H1 (cell line): ENCODE measurements at regions not wholly inside any gene's neighbourhood (a gene's known extent, or its start where the extent isn't known, plus 50 kb on each side); places are given as distances from the start of the nearest gene placed in this dataset.

Source experiments
- CTCF ChIA-PET: fragments of 300-600 bp; sonication (Branson Sonifier 250); formaldehyde crosslinking; loops from one replicate; lab custom pipeline; 2021; ENCODE audit not compliant: partially characterized antibody; lab: Charles Lee
- POLR2A ChIA-PET: fragments of 300-600 bp; sonication (Branson Sonifier 250); formaldehyde crosslinking; loops from one replicate; lab custom pipeline; 2021; ENCODE audit warnings: inconsistent platforms; ENCODE audit not compliant: partially characterized antibody; lab: Charles Lee
- DNase-seq, 2 experiments: peaks; one replicate each; pipeline versions ENCODE4 v3.0.0 to v3.0.0-alpha.2; 2010 to 2022; ENCODE audit warnings: low spot score in 2 of 2, low read depth in 1 of 2, mixed read lengths in 1 of 2
- FAIRE-seq: peaks from 2 replicates; lab custom pipeline; 2011; peaks lifted over from hg19 to GRCh38; lab: Jason Lieb, UNC
- H2AFZ ChIP-seq: 2 replicates; pipeline ENCODE4 v1.8.1; 2012; ENCODE audit warnings: low read length, inconsistent platforms
- H2AK5ac ChIP-seq: 2 replicates; pipeline ENCODE4 v1.6.1; 2013; ENCODE audit warnings: low read depth, low read length
- H2BK120ac ChIP-seq: replicated peaks from 2 replicates; pipeline ENCODE3; 2013; ENCODE audit warnings: low read depth, low read length, inconsistent platforms
- H2BK12ac ChIP-seq: 2 replicates; pipeline ENCODE4 v1.6.1; 2013; ENCODE audit warnings: low read depth, low read length
- H2BK15ac ChIP-seq: 2 replicates; pipeline ENCODE4 v1.6.1; 2013; ENCODE audit warnings: low read length
- H2BK20ac ChIP-seq: 2 replicates; pipeline ENCODE4 v1.6.1; 2013; ENCODE audit warnings: low read length
- H2BK5ac ChIP-seq: 2 replicates; pipeline ENCODE4 v1.6.1; 2013; ENCODE audit warnings: low read depth, low read length
- H3K14ac ChIP-seq: 2 replicates; pipeline ENCODE4 v1.6.1; 2013; ENCODE audit warnings: inconsistent platforms; ENCODE audit not compliant: insufficient read length
- H3K18ac ChIP-seq: 2 replicates; pipeline ENCODE4 v1.6.1; 2013; ENCODE audit warnings: low read length; ENCODE audit errors: extremely low read depth
- H3K23ac ChIP-seq: 2 replicates; pipeline ENCODE4 v1.6.1; 2013; ENCODE audit warnings: inconsistent platforms; ENCODE audit not compliant: insufficient read length
- H3K23me2 ChIP-seq: 2 replicates; pipeline ENCODE4 v1.6.1; 2013; ENCODE audit warnings: low read depth, low read length
- H3K27ac ChIP-seq: 2 replicates; pipeline ENCODE4 v1.6.1; 2011; ENCODE audit warnings: low read depth, low read length, inconsistent platforms
- H3K27me3 ChIP-seq, 4 experiments: replicated peaks in 1 of 4; 1 replicate in 1 of 4; 2 replicates in 3 of 4; pipeline versions ENCODE4 v1.6.1 to v1.8.1; 2011 to 2013; ENCODE audit warnings: low read length in 3 of 4, mild to moderate bottlenecking in 3 of 4, inconsistent platforms in 2 of 4, mixed read lengths in 2 of 4, moderate library complexity in 1 of 4; ENCODE audit not compliant: control insufficient read depth in 3 of 4, insufficient read depth in 3 of 4; ENCODE audit errors: extremely low read depth in 1 of 4
- H3K36me3 ChIP-seq, 4 experiments: 2 replicates each; pipeline versions ENCODE4 v1.6.1 to v1.8.1; 2011 to 2013; ENCODE audit warnings: mild to moderate bottlenecking in 4 of 4, low read length in 3 of 4, moderate library complexity in 2 of 4, control low read depth in 1 of 4, inconsistent platforms in 1 of 4; ENCODE audit not compliant: insufficient read depth in 4 of 4, control insufficient read depth in 2 of 4
- H3K4ac ChIP-seq: replicated peaks from 2 replicates; pipeline ENCODE3; 2013; ENCODE audit warnings: low read length, low read depth, mixed read lengths, inconsistent platforms; ENCODE audit not compliant: insufficient read length
- H3K4me1 ChIP-seq, 4 experiments: replicated peaks in 1 of 4; 1 replicate in 1 of 4; 2 replicates in 3 of 4; pipeline versions ENCODE4 v1.6.1 to v1.8.1; 2011 to 2013; ENCODE audit warnings: low read length in 3 of 4, inconsistent platforms in 2 of 4, mixed read lengths in 1 of 4; ENCODE audit not compliant: insufficient read depth in 4 of 4, control insufficient read depth in 3 of 4
- H3K4me2 ChIP-seq, 2 experiments: 2 replicates each; pipeline versions ENCODE4 v1.6.1 to v1.8.1; 2011 to 2013; ENCODE audit warnings: low read depth in 2 of 2, low read length in 2 of 2, control low read depth in 1 of 2, inconsistent platforms in 1 of 2, mild to moderate bottlenecking in 1 of 2; ENCODE audit not compliant: insufficient read depth in 1 of 2
- H3K4me3 ChIP-seq, 4 experiments: fragments of 200-600, 300-600 bp in 1 of 4; sonication (generic), shearing (Covaris generic), sonication (Bioruptor Twin) in 1 of 4; 2 replicates each; pipeline versions ENCODE4 v1.5.1 to v1.8.1; 2011 to 2016; ENCODE audit warnings: low read length in 4 of 4, low read depth in 3 of 4, control low read depth in 2 of 4, inconsistent platforms in 2 of 4, mild to moderate bottlenecking in 2 of 4, mixed read lengths in 1 of 4, moderate library complexity in 1 of 4; ENCODE audit not compliant: insufficient read depth in 2 of 4; ENCODE audit errors: extremely low read depth in 1 of 4
- H3K56ac ChIP-seq: replicated peaks from 2 replicates; pipeline ENCODE3; 2013; ENCODE audit warnings: low read depth, mild to moderate bottlenecking, mixed read lengths, low read length, inconsistent platforms; ENCODE audit not compliant: insufficient read length
- H3K79me1 ChIP-seq: 2 replicates; pipeline ENCODE4 v1.6.1; 2013; ENCODE audit warnings: low read depth, low read length, control low read depth
- H3K79me2 ChIP-seq, 2 experiments: 2 replicates each; pipeline versions ENCODE4 v1.6.1 to v1.8.1; 2012 to 2013; ENCODE audit warnings: low read length in 2 of 2, mild to moderate bottlenecking in 2 of 2, inconsistent platforms in 1 of 2; ENCODE audit not compliant: insufficient read depth in 2 of 2, control insufficient read depth in 1 of 2
- H3K9ac ChIP-seq, 4 experiments: replicated peaks in 1 of 4; 1 replicate in 1 of 4; 2 replicates in 3 of 4; pipeline versions ENCODE4 v1.6.1 to v1.8.1; 2011 to 2013; ENCODE audit warnings: low read depth in 3 of 4, low read length in 3 of 4, control low read depth in 2 of 4, mild to moderate bottlenecking in 2 of 4, moderate library complexity in 2 of 4, inconsistent platforms in 1 of 4; ENCODE audit errors: extremely low read depth in 1 of 4
- H3K9me3 ChIP-seq, 2 experiments: 2 replicates each; pipeline versions ENCODE4 v1.6.1 to v1.8.1; 2012 to 2013; ENCODE audit warnings: mild to moderate bottlenecking in 2 of 2, moderate library complexity in 2 of 2, control low read depth in 1 of 2, inconsistent platforms in 1 of 2, low read depth in 1 of 2, low read length in 1 of 2, mixed read lengths in 1 of 2; ENCODE audit not compliant: insufficient read depth in 2 of 2
- H4K20me1 ChIP-seq, 2 experiments: replicated peaks in 1 of 2; 2 replicates each; pipeline versions ENCODE3 to v1.8.1; 2011 to 2013; ENCODE audit warnings: inconsistent platforms in 2 of 2, low read length in 2 of 2, mild to moderate bottlenecking in 1 of 2; ENCODE audit not compliant: insufficient read depth in 2 of 2, control insufficient read depth in 1 of 2
- H4K5ac ChIP-seq: 2 replicates; pipeline ENCODE4 v1.6.1; 2013; ENCODE audit warnings: low read length, low read depth, mixed read lengths, inconsistent platforms; ENCODE audit not compliant: insufficient read length
- H4K8ac ChIP-seq: 2 replicates; pipeline ENCODE4 v1.8.0; 2013; ENCODE audit warnings: mild to moderate bottlenecking, moderate library complexity, low read length, inconsistent platforms; ENCODE audit not compliant: insufficient read depth; ENCODE audit errors: extremely low read depth
- H4K91ac ChIP-seq: replicated peaks from 2 replicates; pipeline ENCODE3; 2013; ENCODE audit warnings: low read length, mixed read lengths, inconsistent platforms; ENCODE audit not compliant: insufficient read length
- CTBP2 ChIP-seq: IDR thresholded peaks from 2 replicates; pipeline ENCODE4 v1.7.0; 2011; ENCODE audit warnings: borderline replicate concordance, mild to moderate bottlenecking, moderate library complexity, mixed read lengths, low read length; ENCODE audit not compliant: insufficient read depth, insufficient read length
- EGR1 ChIP-seq: IDR thresholded peaks from 2 replicates; pipeline ENCODE4 v1.6.1; 2011; ENCODE audit warnings: low read depth, low read length, borderline replicate concordance
- EZH2 ChIP-seq: fragments of 200-600 bp; sonication (generic); IDR thresholded peaks from 2 replicates; pipeline ENCODE4 v1.7.1; 2012; ENCODE audit warnings: low read depth, mild to moderate bottlenecking, moderate library complexity, low read length, inconsistent platforms; ENCODE audit not compliant: severe bottlenecking
- NANOG ChIP-seq: IDR thresholded peaks from 2 replicates; pipeline ENCODE4 v1.6.1; 2011; ENCODE audit warnings: low read length, low read depth, mild to moderate bottlenecking, inconsistent platforms; ENCODE audit not compliant: insufficient read depth, poor library complexity, severe bottlenecking
- NRF1 ChIP-seq: IDR thresholded peaks from 2 replicates; pipeline ENCODE4 v1.6.1; 2011; ENCODE audit warnings: mild to moderate bottlenecking, low read depth, low read length, improper control_type of control experiment
- SP2 ChIP-seq: IDR thresholded peaks from 2 replicates; pipeline ENCODE4 v1.6.1; 2012; ENCODE audit warnings: mild to moderate bottlenecking, low read length, inconsistent platforms
- SRF ChIP-seq: IDR thresholded peaks from 2 replicates; pipeline ENCODE4 v1.6.1; 2011; ENCODE audit warnings: mild to moderate bottlenecking, low read depth, low read length, moderate library complexity
- WGBS, 2 experiments: shearing (Covaris generic) in 1 of 2; methylation state at CpG; one replicate each; pipeline versions ENCODE4 v1.1.6 to v1.1.7; 2013 to 2015; ENCODE audit warnings: low lambda C conversion rate in 2 of 2, mixed read lengths in 2 of 2, inconsistent platforms in 1 of 2, low coverage in 1 of 2, missing lambda C conversion rate in 1 of 2; ENCODE audit not compliant: insufficient replicate concordance in 2 of 2, insufficient coverage in 1 of 2, insufficient read length in 1 of 2; ENCODE audit errors: extremely low coverage in 1 of 2, missing lambda C conversion rate in 1 of 2; 5-methylcytosine and 5-hydroxymethylcytosine counted together

DNA sequence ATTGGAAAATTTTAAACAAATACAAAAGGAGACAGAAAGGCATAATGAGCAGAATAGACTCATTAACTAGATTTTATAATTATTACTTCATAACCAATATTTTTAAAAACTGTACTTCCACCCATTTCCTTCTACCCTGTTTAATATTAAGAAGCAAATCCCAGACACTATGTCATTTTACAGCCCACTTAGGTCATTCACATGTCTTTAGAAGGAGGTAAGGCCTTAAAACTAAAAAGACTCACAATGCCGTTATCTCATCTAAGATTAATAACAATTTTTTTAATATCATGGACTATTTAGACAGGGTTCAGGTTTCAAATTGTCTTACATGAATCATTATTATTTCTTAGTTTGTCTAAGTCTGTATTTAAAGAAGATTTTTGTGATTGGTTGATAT, 217.2 kb downstream of the NFKBIZ start (continued):
- no peak for TF ChIP-seq NRF1

DNA sequence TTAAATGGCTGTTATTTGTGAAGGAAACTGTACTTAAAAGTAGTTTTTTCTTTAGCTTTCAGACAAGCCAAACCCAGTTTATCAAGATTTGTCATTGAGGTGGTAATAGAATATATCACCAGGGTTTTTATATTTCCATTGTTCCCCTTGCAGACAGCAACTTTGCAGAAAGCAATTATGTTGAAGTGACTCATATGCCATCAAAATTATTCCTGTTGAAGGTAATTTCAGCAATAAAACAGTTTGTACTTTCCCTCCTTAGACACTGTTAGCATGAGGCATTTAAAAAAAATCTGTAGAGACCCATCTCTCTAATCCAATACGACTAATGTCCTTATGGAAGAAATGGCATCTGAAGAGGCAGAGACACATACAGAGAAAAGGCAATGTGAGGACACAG, 219.0 kb downstream of the NFKBIZ start:
- H2BK15ac ChIP-seq, result no peak overlapping the region
- no peak overlapping the region for H2BK120ac ChIP-seq
- no peak overlapping the region for H3K4me2 ChIP-seq
- no peak overlapping the region for H3K18ac ChIP-seq
- no peaks in the 10 kb centered on the region for H3K79me1 ChIP-seq
- H3K4me1 ChIP-seq, result no peaks in the 10 kb centered on the region
- FAIRE-seq (no peak), DNase-seq (no peak)
- no peaks in the 10 kb centered on the region for H3K23me2 ChIP-seq
- no peak overlapping the region for H3K9ac ChIP-seq
- H3K14ac ChIP-seq, result no peak overlapping the region
- no peaks in the 10 kb centered on the region for H3K79me2 ChIP-seq
- H2AFZ ChIP-seq, result no peak overlapping the region
- H3K56ac ChIP-seq, result no peak overlapping the region
- TF ChIP-seq NANOG, result no peak
- TF ChIP-seq SP2, result no peak
- no peak for TF ChIP-seq EGR1
- TF ChIP-seq EZH2, result no peak
- no peak for TF ChIP-seq SRF
- no peak for TF ChIP-seq CTBP2
- no peaks in the 10 kb centered on the region; a peak in 1 of 4 replicates for H3K9me3 ChIP-seq
- no peak overlapping the region for H4K8ac ChIP-seq
- H2BK5ac ChIP-seq, result no peak overlapping the region
- H3K23ac ChIP-seq, result no peak overlapping the region
- no peaks in the 10 kb centered on the region for H3K27me3 ChIP-seq
- H2AK5ac ChIP-seq, result no peak overlapping the region
- no peaks in the 10 kb centered on the region for H4K20me1 ChIP-seq
- ChIA-PET CTCF (no interaction called here), POLR2A (no interaction called here)
- no peak overlapping the region for H3K27ac ChIP-seq
- H2BK20ac ChIP-seq, result no peak overlapping the region
- no peak overlapping the region for H4K5ac ChIP-seq
- no peak overlapping the region for H2BK12ac ChIP-seq
- H4K91ac ChIP-seq, result no peak overlapping the region
- WGBS, 2 experiments, result 93% methylated on average over 1 of the region's 1 CpG; no CpG with 5 or more reads in 1 of the 2 experiments
- H3K4ac ChIP-seq, result no peak overlapping the region
- H3K4me3 ChIP-seq, result no peak overlapping the region
- H3K36me3 ChIP-seq, result no peaks in the 10 kb centered on the region
